HG03469 (cell line): ENCODE measurements at regions not wholly inside any gene's neighbourhood (a gene's known extent, or its start where the extent isn't known, plus 50 kb on each side); places are given as distances from the start of the nearest gene placed in this dataset.
"Not testable (repeated sequence)": the region's sequence is repeated elsewhere in the genome, so short reads cannot be mapped to it uniquely, and the experiment has no call there.

ENCODE experiments used
- ATAC-seq: cut with Tn5 transposase; IDR thresholded peaks from one replicate; pipeline ENCODE4 v1.9.1; 2021; ENCODE audit warnings: mild to moderate bottlenecking, moderate library complexity, moderate number of reproducible peaks; ENCODE audit not compliant: unreplicated experiment

GRCh38 chr1:182172699-182173098 is 111.2 kb upstream of the ZNF648 start:
- ATAC-seq = no peak

DNA sequence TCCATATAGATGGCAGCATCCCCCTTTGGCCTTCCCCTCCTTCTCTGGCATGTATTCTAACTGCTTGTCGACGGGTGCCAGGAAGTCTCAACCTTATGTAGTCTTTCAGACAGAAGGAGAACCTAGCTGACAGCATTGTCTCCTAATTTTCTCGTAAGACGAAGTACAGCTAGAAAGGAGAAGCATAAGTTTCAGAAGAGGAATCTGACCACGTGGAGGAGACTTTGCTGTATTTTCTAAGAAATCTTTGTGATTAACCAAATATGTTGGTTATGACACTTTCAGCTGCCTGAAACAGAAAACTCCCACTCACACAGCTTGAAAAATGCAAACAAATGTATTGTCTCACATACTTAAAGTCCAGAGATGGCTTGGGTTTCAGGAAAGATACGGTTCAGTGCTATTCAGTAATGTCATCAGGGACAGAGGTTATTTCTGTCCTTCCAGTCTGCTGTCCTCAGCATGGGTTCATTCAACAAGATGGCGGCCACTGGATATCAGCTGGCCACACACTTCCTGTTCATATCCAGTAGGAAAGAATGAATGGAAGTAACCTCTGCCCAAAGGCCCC is 109.5 kb upstream of the ZNF648 start:
- no peak for ATAC-seq

DNA sequence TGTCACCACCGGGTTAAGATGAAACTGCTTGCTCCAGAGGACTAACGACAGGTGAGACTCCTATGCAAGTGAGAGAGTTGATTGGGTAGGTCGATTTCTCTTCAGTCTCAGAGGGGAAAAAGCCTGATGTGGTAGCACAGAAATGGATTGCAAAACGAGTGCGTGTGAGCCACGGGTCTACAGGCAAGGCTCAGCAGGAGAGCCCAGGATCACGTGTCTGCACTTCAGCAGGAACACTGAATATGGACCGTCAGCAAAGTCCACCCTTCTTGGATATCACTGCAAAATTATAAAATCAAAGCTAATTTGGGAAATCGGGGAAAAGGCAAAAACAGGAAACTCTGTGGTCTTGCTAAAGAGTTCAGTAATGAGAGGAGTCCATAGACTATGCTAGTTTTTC is 107.7 kb upstream of the ZNF648 start:
- no peak for ATAC-seq

DNA sequence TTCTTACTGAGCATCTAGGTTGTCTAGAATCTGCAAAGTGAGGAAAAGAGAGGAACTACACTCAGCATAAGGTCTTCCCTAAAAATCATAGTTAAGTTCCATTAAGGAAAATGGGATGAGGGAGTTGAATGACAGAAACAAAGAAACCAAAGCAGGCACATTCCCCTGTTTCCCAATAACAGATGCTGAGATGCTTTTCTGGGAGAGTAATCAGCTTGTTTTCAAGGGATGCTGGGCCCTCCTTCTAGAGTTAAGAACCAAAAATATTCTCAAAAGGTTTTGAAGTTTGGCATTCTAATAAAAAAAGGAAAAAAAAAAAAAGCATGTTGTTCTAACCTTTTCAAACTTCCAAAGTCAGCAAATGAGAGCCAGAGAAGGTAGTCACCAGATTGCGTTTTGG is 105.2 kb upstream of the ZNF648 start:
- no peak for ATAC-seq

DNA sequence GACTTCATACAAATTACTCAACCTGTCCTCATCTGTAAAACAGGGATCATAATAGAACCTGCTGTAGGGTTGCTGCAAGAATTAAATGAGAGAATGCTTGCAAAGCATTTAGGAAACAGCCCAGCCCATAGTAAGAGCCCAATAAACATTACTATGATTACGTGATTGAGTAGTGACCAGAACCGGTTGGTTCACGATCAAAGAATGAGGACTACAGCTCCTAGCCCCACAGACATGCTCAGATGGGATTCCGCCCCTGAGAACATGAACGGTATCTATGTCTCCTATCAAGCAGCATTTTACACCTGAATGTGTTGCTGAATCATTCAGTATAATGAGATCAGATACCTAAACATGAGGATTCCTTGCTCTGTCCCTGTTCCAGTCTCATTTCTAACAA is 104.8 kb upstream of the ZNF648 start:
- ATAC-seq = no peak

DNA sequence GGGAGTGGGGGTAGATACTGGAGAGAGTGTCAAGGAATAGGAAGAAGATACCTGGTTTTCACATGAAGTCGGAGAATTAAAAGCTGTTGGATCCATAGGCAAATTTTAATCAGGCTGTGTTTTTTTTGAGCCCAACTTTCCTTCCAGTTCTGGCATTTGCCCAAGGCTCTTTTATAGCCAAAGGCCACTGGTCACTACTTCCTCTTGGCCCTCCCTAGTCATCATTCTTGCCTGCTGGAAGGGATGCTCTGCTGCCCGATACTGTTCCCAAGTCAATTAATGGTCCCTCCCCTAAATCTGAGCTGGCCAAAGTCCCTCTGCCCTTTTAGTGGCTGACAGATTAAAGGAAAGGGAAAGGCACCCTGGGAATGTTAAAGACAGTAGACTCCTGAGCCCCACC is 102.8 kb upstream of the ZNF648 start:
- ATAC-seq = no peak

GRCh38 chr1:182163821-182164223 is 102.3 kb upstream of the ZNF648 start:
- ATAC-seq = no peak

GRCh38 chr1:182159443-182159842 is 97.9 kb upstream of the ZNF648 start:
- no peak for ATAC-seq

- ATAC-seq = no peak
Measured at GRCh38 chr1:182157187-182157586, 95.7 kb upstream of the ZNF648 start.

- ATAC-seq = not testable (repeated sequence)
Measured at GRCh38 chr1:182154425-182154824, 92.9 kb upstream of the ZNF648 start.

DNA sequence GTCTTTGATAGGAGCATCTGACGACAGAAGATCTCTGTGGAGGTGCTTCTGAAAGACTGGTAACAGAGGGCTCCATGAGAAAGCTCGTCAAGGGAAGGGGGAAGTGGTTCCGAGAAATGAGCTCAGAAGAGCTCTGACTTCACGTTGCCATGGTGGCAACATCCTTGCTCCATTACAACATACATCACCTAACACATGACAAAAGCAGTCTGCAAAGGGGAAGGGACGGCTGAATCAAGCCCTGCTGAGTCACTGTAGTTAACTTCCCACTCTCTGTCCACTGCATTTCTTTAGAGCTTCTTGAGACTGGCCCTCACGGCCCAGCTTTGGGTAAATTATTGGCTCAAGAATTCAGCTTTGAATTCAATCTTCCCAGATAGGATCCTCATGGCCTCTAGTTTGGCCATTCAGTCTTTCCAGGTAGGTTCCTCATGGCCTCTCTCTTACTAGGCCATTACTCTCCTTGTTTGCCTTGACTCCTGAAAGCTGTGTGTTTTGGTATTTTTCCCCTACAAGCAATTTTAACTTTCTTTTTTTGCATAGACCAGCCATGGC is 88.0 kb upstream of the ZNF648 start:
- ATAC-seq = no peak

DNA sequence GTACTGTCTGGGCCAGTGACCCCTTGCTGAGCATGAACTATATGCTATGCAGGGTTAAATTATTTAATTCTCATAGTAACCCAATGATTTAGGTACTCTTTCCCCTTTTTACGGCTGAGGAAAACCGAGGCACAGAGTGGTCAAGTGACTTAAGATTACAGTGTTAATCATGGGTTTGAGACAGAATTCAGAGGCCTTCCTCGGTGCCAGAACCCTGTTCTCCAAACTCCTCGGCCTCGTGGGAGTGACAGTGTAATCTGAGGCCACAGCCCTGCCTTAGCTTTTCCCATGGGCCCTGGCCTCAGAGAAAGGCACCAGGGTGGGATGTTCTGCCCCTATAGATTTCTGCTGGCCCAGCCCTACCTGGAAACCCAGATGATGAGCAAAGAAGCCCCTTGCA is 86.4 kb upstream of the ZNF648 start:
- ATAC-seq = no peak

- ATAC-seq = peak; percentile 74
Measured at GRCh38 chr1:182147136-182147820, 85.8 kb upstream of the ZNF648 start.

DNA sequence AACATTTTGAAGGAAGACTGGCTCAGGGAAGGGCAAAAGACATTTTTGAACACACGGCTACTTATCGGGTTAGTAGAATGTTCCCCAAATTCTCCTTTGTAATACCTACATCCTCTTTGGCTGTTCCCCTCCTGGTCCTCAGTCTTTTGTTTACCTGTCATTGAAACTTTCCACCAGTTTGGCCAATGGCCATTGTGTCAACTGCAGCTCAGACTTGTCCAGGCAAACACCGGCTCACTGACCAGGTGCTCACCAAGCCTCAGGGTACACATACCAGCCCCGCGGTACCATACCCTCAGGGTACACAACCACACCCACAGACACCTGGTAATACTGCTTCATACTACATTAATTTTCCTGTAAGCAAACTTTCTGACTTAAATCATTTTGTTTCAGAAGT is 84.8 kb upstream of the ZNF648 start:
- ATAC-seq = no peak

- no peak for ATAC-seq
Measured at GRCh38 chr1:182145441-182145840, 83.9 kb upstream of the ZNF648 start.

- ATAC-seq = no peak
Measured at GRCh38 chr1:182144646-182145030, 83.1 kb upstream of the ZNF648 start.

DNA sequence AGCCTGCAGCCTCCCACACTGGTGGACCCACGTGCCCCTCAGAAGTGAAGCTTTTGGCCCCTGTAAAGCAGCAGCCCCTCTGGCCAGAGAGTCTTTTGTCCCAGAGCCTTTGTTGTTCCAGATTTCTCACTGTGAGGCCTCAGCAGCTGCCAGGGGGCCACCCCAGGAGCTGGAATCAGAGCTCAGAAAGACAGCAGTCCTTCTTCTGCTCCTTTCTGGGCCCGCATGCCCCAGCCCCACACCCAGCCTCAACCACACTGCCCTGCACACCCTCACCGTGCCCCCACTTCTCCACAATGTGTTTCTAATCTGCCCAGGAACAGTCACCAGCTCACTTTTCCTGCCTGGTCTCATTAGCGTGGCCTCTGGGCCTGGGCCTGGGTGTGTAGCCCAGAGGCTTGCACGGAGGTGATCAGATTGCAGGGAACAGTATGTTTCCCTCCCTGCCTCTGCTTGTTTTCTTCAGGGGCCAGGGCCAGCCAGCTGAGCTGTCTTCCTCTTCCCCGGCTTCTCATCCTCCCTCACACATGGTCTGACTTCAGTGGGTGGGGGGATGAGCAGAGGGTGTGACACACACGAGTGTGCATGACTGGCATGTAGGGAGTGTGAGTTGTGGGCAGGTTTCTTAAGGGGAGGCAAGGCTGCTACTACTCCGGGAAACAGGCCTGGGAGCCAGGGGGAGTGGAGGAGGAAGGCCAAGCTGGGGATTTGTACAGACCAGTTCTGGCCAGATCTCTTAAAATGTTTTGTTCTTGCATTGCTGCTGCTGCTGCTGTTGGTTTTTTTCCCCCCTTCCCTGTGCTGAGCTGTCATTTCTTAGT is 82.5 kb upstream of the ZNF648 start:
- no peak for ATAC-seq

DNA sequence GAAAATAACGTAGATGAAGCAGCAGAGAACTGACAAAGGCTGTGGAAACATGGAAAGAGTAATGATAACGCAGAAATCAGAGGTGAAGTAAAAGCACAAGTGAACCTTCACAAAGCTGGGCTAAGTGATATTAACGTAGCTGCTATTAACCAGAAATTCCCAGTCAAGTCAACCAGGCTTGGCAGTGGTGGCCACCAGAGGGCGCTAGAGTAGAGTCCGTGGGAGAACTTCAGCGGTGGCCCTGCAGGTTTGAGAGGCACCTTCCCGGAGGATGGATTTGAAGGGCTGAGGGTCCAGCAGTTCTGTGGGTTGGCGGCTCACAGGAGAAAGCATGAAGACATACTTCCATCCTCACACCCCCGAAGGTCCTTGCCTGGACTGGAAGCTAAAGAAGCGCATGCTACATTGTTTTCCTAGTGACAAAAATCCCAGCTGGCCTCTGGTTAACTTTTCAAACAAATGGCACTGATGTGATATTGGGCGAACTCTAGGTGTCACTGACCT is 81.7 kb upstream of the ZNF648 start:
- no peak for ATAC-seq

- ATAC-seq = no peak
Measured at GRCh38 chr1:182142621-182143020, 81.1 kb upstream of the ZNF648 start.

DNA sequence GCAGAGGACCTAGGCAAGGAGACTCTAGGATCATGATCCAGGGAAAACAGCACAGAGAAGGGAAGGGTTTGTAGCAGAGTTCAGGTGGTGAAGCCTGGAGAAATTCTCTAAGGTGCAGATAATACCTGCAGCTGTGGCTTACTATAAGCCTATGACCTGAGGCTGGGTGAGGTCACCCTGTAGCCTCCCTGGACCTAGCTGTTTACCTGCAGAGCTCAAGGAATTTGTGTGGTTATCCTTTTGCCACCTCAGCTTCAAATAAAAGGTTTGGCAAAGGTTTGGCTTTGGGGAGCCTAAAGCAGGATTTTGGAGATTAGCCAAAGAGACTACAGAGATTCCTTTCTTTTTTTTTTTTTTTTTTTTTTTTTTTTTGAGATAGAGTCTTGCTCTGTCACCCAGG is 79.5 kb upstream of the ZNF648 start:
- ATAC-seq = no peak

DNA sequence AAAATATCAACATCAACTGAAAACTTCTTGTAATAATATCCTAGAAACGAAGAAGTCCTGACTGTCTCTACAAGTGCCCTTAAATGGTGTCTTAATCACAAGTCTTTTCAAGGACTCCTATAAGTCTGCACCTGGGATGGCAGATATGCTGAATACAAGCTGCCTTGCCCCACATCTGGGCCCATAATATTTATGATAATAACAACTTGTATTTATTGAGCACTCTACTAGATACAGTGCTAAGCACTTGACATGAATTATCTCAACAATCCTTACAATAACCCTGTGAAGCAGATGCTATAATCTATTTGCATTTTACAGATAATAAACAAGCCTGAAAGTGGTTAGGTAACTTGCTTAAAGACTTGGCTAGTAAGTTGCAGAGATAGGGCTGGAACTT is 78.0 kb upstream of the ZNF648 start:
- no peak for ATAC-seq

- ATAC-seq = no peak
Measured at GRCh38 chr1:182137546-182137945, 76.0 kb upstream of the ZNF648 start.
